Right lobe of liver (tissue), 6 donors: ENCODE measurements at regions not wholly inside any gene's neighbourhood (a gene's known extent, or its start where the extent isn't known, plus 50 kb on each side); places are given as distances from the start of the nearest gene placed in this dataset.

Experiments
- ATAC-seq, 4 donors: fragments of 200-7000 bp; cut with Tn5 transposase; one replicate each; pipeline ENCODE4 v1.9.1; 2020; ENCODE audit warnings: mild to moderate bottlenecking in 4 of 4, moderate library complexity in 4 of 4
- DNase-seq, 3 donors: peaks; one replicate each; pipeline ENCODE4 v3.0.0-alpha.2; 2020
- H3K27ac ChIP-seq, 3 donors: fragments of 200-600 bp; one replicate each; pipeline ENCODE4 v1.8.0; 2022
- H3K27me3 ChIP-seq, 2 donors: fragments of 200-600 bp; one replicate each; pipeline ENCODE4 v1.8.0; 2022
- H3K36me3 ChIP-seq, 4 donors: fragments of 200-600 bp; sonication (generic) in 1 of 4; one replicate each; pipeline versions ENCODE4 v1.5.1 to v1.8.0; 2017 to 2022; ENCODE audit warnings: control low read depth in 1 of 4
- H3K4me1 ChIP-seq, 4 donors: fragments of 200-600 bp; sonication (generic) in 1 of 4; one replicate each; pipeline versions ENCODE4 v1.5.1 to v1.8.0; 2017 to 2022; ENCODE audit warnings: control low read depth in 1 of 4
- H3K4me3 ChIP-seq, 3 donors: fragments of 200-600 bp; one replicate each; pipeline ENCODE4 v1.8.0; 2022
- H3K9me3 ChIP-seq, 4 donors: fragments of 200-600 bp; sonication (generic) in 1 of 4; one replicate each; pipeline versions ENCODE4 v1.5.1 to v1.8.0; 2017 to 2022; ENCODE audit warnings: control low read depth in 1 of 4
- POLR2A ChIP-seq: fragments of 450-650 bp; IDR thresholded peaks from one replicate; pipeline ENCODE4 v1.6.1; 2017; ENCODE audit warnings: antibody characterized with exemption, mild to moderate bottlenecking
- WGBS: methylation state at CpG from one replicate; pipeline ENCODE4 v1.1.6; 2018; ENCODE audit warnings: low coverage, low lambda C conversion rate; ENCODE audit not compliant: insufficient coverage; ENCODE audit errors: missing lambda C conversion rate; 5-methylcytosine and 5-hydroxymethylcytosine counted together
- intact Hi-C, 2 donors: fragments of 100-400 bp; cut with DNase I; formaldehyde crosslinking; loops; one replicate each; pipeline versions ENCODE4 v1.11.2 to v1.14.1; 2022
- TF ChIP-seq, protein P1 (sequence below), 4 donors: fragments of 200-600 bp in 3 of 4; fragments of 450-650 bp in 1 of 4; IDR thresholded peaks; one replicate each; pipeline versions ENCODE4 v1.5.1 to v1.8.0; 2016 to 2022; ENCODE audit warnings: antibody characterized with exemption in 4 of 4, mild to moderate bottlenecking in 2 of 4
- donor health status: DM: no; HTN: yes; CAD: no.
- donor health status: DM: no; HTN: no; CAD: no.
- donor health status: DM: no; HTN: no; CAD: no.
- donor health status: DM: no; HTN: yes; CAD: no.
- donor health status: DM: no; HTN: yes; CAD: no.

DNA sequence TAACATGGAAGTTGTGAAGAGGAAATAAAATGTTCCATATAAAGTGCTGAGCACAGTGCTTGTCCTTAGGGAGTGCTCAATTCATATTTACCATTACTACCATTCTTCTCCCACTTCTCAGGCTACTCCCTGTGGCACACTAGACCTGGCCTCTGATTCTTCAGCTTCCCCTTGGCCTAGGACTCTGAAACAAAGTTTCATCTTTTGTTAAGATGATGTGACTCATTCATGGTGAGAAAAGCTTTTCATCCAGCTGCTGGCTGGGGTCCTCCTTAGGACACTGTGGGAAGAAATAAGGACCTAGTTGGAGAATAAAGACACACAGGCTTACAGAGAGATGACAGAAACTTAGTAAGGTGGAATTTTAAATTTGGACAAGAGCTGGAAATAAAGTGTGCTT lies 314.8 kb downstream of the CDC5L start:
- H3K27me3 ChIP-seq: no peaks in the 10 kb centered on the region
- no peaks in the 10 kb centered on the region for H3K9me3 ChIP-seq
- H3K36me3 ChIP-seq: no peaks in the 10 kb centered on the region
- ATAC-seq (no peak), DNase-seq (no peak)
- H3K27ac ChIP-seq: no peak overlapping the region
- H3K4me1 ChIP-seq: no peaks in the 10 kb centered on the region
- intact Hi-C loops: no loop called here
- no peak overlapping the region for H3K4me3 ChIP-seq
- no peak for TF ChIP-seq POLR2A
- TF ChIP-seq, protein P1, sequence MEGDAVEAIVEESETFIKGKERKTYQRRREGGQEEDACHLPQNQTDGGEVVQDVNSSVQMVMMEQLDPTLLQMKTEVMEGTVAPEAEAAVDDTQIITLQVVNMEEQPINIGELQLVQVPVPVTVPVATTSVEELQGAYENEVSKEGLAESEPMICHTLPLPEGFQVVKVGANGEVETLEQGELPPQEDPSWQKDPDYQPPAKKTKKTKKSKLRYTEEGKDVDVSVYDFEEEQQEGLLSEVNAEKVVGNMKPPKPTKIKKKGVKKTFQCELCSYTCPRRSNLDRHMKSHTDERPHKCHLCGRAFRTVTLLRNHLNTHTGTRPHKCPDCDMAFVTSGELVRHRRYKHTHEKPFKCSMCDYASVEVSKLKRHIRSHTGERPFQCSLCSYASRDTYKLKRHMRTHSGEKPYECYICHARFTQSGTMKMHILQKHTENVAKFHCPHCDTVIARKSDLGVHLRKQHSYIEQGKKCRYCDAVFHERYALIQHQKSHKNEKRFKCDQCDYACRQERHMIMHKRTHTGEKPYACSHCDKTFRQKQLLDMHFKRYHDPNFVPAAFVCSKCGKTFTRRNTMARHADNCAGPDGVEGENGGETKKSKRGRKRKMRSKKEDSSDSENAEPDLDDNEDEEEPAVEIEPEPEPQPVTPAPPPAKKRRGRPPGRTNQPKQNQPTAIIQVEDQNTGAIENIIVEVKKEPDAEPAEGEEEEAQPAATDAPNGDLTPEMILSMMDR (IDR thresholded peaks at IDR 0.05): no peak

DNA sequence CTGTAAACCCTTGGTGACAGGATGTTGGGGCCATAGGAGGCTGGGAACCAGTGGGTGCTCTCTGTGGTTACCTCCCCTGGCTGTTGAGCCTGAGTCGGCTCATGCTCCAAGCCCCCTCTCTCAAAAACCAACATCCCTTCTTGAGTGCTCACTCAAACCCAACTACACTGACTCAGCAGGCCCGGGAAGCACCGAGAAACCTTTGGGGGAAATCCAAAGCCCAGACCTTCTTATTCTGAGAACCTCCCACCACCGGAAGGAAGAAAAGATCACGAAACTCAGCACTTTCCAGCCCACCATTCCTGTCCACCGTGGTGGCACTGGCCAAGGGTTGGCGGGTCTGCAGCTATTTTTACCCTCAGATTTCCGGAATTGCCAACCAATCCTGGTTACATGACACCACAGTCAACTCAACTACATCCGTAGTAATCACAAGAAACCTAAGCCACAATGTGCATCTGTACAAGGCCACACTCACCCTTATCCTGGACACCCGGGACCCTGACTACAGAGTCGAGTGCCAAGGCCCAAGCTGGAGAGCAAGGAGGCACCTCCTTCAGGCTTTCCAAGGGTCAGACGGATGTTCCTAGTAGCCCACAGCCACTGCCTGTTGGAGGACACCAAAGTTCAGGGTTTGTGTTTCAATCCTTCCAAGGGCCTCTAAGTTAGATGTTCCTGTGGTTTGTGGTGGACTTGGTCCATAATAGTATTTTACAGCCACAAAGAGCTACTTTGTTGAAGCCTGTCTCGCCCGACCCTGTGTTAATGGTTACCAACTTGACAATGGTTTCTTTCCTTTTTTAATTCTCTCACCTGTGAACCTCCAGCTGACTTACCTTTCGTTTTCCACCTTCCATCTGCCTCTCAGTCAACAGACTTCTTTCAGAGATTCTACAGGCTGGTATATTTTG lies 317.0 kb downstream of the CDC5L start:
- no peaks in the 10 kb centered on the region for H3K27me3 ChIP-seq
- no peak for ATAC-seq
- H3K4me3 ChIP-seq: no peak overlapping the region
- no peaks in the 10 kb centered on the region for H3K4me1 ChIP-seq
- H3K9me3 ChIP-seq: no peaks in the 10 kb centered on the region
- no peaks in the 10 kb centered on the region for H3K36me3 ChIP-seq
- intact Hi-C loops: no loop called here
- no peak for TF ChIP-seq POLR2A
- TF ChIP-seq, protein P1 (IDR thresholded peaks at IDR 0.05): no peak
- WGBS: 74% methylated on average over 6 of the region's 15 CpGs
- no peak for DNase-seq
- no peak overlapping the region for H3K27ac ChIP-seq

DNA sequence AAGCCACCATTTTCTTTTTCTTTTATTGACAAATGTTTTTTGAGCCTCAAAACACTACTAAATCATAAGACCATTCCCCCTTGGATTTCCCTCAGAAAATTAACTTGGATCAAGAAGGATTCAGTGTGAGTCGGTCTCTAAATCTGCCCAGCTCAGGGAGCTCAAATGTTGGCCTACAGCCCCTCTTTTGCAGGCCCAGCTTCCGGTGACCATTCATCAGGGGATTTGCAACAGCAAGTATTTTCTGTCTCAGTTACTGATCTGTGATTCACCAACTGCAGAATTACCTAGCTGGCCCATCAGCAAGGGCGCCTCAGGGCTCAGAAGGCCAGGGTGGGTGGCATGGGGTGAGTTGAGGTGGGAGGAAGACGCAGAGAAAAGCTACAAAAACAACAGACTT lies 318.1 kb downstream of the CDC5L start:
- no peak for ATAC-seq
- Histone ChIP-seq H3K4me3 (no peak overlapping the region), H3K27ac (no peak overlapping the region), H3K4me1 (no peaks in the 10 kb centered on the region), H3K9me3 (no peaks in the 10 kb centered on the region), H3K36me3 (no peaks in the 10 kb centered on the region), H3K27me3 (no peaks in the 10 kb centered on the region)
- no peak for TF ChIP-seq POLR2A
- no peak for DNase-seq
- WGBS: 85% methylated on average over 4 of the region's 4 CpGs
- intact Hi-C loops: no loop called here

DNA sequence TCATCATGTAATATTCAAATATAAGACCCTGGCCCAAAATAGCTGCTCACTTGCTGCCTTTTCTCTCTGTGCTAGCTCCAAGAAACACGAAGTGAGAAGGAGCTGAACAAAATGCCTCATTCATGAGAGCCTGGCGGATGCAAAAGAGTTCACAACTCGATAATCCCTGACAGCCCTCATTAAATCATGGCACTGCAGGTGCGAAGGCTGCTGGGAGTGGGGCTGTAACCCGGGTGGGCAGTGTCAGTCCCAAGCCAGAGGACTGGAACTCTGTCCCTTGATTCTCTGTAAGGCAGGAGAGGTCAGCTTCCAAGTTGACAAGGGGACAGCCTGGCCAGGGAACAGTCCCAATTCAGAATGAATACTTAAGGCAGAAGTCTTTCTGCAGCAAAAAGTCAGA lies 318.5 kb downstream of the CDC5L start:
- DNase-seq (no peak), ATAC-seq (no peak)
- 34% methylated on average over 2 of the region's 5 CpGs for WGBS
- no peaks in the 10 kb centered on the region for H3K36me3 ChIP-seq
- H3K27me3 ChIP-seq: no peaks in the 10 kb centered on the region
- intact Hi-C loops: no loop called here
- H3K27ac ChIP-seq: no peak overlapping the region
- H3K9me3 ChIP-seq: no peaks in the 10 kb centered on the region
- no peak for TF ChIP-seq POLR2A
- TF ChIP-seq, protein P1 (IDR thresholded peaks at IDR 0.05): no peak
- H3K4me1 ChIP-seq: no peaks in the 10 kb centered on the region
- no peak overlapping the region for H3K4me3 ChIP-seq

DNA sequence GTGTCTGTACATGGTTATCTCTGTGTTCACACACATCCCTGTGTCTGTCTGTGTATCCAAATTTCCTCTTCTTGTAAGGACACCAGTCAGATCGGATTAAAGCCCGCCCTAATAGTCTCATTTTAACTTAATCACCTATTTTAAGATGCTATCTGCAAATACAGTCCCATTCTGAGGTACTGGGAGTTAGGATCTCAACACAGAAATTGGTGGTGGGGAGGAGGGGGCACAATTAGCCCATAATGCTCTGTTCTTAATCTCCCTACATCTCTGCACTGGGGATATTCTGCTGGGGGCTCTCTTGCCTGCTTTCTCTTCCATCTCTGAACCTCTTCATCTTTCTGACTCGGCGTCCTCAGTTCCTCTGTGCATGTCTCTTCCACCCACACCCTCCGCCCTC lies 320.7 kb downstream of the CDC5L start:
- Histone ChIP-seq H3K36me3 (no peaks in the 10 kb centered on the region), H3K27me3 (no peaks in the 10 kb centered on the region), H3K4me1 (no peaks in the 10 kb centered on the region), H3K9me3 (no peaks in the 10 kb centered on the region), H3K4me3 (no peak overlapping the region), H3K27ac (no peak overlapping the region)
- intact Hi-C loops: no loop called here
- ATAC-seq (no peak), DNase-seq (no peak)
- TF ChIP-seq, protein P1 (IDR thresholded peaks at IDR 0.05): no peak
- no peak for TF ChIP-seq POLR2A
- WGBS: 90% methylated on average over 5 of the region's 5 CpGs
